ENCODE measurements at regions not wholly inside any gene's neighbourhood (a gene's known extent, or its start where the extent isn't known, plus 50 kb on each side); places are given as distances from the start of the nearest gene placed in this dataset.

DNA sequence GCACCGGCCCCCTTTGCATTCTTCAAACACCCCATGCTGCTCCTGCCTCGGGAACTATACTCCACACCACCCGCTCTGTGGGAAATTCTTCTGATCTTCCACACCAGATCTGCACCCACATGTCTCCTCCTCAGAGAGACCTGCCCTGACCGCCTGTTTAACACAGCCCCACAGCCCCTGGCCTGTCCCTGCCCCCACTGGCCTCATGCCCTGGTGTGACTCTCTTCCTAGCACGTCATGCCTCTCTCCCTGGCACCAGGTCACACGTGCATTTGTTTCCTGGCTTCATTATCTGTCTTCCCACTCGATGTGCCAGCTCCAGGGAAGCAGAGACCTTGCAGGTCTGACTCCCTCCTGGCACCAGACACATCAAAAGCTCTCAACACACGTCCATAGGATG, 79.6 kb downstream of the ANKRD60 start:
- WGBS, 3 donors = 50 to 59% (median 52%) methylated on average over 8 of the region's 8 CpGs
- Histone ChIP-seq H3K27ac (ENCODE audit: low read depth in 1 of 3, low read length in 2 of 3) (no peak overlapping the region), H3K4me3 (ENCODE audit: low read depth in 1 of 3, low read length in 3 of 3) (no peak overlapping the region), H3K36me3 (ENCODE audit: control insufficient read depth in 3 of 3, insufficient read depth in 2 of 3, low read depth in 1 of 3, low read length in 3 of 3) (no peaks in the 10 kb centered on the region), H3K4me1 (ENCODE audit: control insufficient read depth in 3 of 3, insufficient read depth in 2 of 3, low read depth in 1 of 3, low read length in 2 of 3) (no peaks in the 10 kb centered on the region), H3K27me3 (ENCODE audit: control insufficient read depth in 3 of 3, insufficient read depth in 3 of 3, low read length in 3 of 3) (peaks cover 0 to 16% (median 9%) of the 10 kb centered on the region in 3 donors), H3K9me3 (ENCODE audit: control insufficient read depth in 2 of 2, insufficient read depth in 1 of 2, low read depth in 1 of 2, low read length in 1 of 2) (no peaks in the 10 kb centered on the region)
- DNase-seq (no peak), FAIRE-seq (no peak)

DNA sequence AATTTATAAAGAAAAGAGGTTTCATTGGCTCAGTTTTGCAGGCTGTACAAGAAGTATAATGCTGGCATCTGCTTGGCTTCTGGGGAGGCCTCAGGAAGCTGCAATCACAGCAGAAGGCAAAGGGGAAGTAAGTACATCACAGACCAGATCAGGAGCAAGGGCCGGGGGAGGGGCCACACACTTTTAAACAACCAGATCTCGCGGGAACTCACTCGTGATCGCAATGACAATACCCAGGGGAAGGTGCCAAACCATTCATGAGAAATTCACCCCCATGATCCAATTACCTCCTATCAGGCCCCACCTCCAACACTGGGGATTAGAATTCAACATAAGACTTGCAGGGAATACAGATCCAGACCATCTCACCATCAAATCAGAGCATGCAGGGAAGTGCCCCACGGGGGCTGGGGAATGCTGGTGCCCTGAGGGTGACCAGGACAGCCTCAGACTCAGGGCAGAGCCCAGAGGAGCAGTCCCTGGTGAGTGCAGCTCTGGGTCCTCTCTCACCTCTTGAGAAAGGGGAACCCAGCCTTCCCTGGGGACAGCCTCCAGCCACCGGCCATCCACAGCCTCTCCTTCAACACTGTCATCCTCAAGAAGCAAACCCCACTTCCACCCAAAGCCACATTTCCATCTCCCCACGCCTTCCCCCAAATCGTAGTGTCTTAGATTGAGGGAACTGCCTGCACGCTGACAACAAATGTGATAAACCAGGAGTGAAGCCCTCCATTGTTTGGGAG, 80.7 kb downstream of the ANKRD60 start:
- FAIRE-seq (no peak), DNase-seq (no peak)
- Histone ChIP-seq H3K27ac (ENCODE audit: low read depth in 1 of 3, low read length in 2 of 3) (no peak overlapping the region), H3K36me3 (ENCODE audit: control insufficient read depth in 3 of 3, insufficient read depth in 2 of 3, low read depth in 1 of 3, low read length in 3 of 3) (no peaks in the 10 kb centered on the region), H3K9me3 (ENCODE audit: control insufficient read depth in 2 of 2, insufficient read depth in 1 of 2, low read depth in 1 of 2, low read length in 1 of 2) (no peaks in the 10 kb centered on the region), H3K4me1 (ENCODE audit: control insufficient read depth in 3 of 3, insufficient read depth in 2 of 3, low read depth in 1 of 3, low read length in 2 of 3) (no peaks in the 10 kb centered on the region), H3K27me3 (ENCODE audit: control insufficient read depth in 3 of 3, insufficient read depth in 3 of 3, low read length in 3 of 3) (peaks cover 0 to 14% (median 9%) of the 10 kb centered on the region in 3 donors), H3K4me3 (ENCODE audit: low read depth in 1 of 3, low read length in 3 of 3) (no peak overlapping the region)
- 75 to 80% (median 75%) methylated on average over 10 of the region's 10 CpGs for WGBS, 3 donors

DNA sequence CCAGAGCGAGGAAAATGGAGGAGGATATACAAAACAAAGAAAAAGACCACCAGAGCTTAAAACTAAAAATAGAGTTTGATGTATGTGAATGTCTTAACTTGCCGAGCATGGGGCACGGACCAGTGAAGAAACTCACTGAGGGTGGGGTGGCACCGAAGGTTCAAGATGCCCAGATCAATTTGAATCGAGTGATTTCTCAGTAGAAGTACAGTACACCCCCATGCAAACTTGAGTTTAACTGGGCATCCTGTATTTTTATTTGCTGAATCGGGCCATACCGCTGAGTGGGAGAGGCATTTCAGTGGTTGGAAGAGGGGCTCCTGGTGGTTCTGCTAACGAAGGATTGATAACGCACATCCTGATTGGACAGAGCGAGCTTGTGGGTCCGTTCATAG, 81.7 kb downstream of the ANKRD60 start:
- Histone ChIP-seq H3K36me3 (ENCODE audit: control insufficient read depth in 3 of 3, insufficient read depth in 2 of 3, low read depth in 1 of 3, low read length in 3 of 3) (no peaks in the 10 kb centered on the region), H3K4me1 (ENCODE audit: control insufficient read depth in 3 of 3, insufficient read depth in 2 of 3, low read depth in 1 of 3, low read length in 2 of 3) (no peaks in the 10 kb centered on the region), H3K9me3 (ENCODE audit: control insufficient read depth in 2 of 2, insufficient read depth in 1 of 2, low read depth in 1 of 2, low read length in 1 of 2) (no peaks in the 10 kb centered on the region), H3K27me3 (ENCODE audit: control insufficient read depth in 3 of 3, insufficient read depth in 3 of 3, low read length in 3 of 3) (peaks cover 0 to 16% (median 9%) of the 10 kb centered on the region in 3 donors), H3K4me3 (ENCODE audit: low read depth in 1 of 3, low read length in 3 of 3) (no peak overlapping the region), H3K27ac (ENCODE audit: low read depth in 1 of 3, low read length in 2 of 3) (no peak overlapping the region)
- DNase-seq = no peak
- FAIRE-seq = no peak
- WGBS, 3 donors = 87 to 90% (median 90%) methylated on average over 11 of the region's 11 CpGs

DNA sequence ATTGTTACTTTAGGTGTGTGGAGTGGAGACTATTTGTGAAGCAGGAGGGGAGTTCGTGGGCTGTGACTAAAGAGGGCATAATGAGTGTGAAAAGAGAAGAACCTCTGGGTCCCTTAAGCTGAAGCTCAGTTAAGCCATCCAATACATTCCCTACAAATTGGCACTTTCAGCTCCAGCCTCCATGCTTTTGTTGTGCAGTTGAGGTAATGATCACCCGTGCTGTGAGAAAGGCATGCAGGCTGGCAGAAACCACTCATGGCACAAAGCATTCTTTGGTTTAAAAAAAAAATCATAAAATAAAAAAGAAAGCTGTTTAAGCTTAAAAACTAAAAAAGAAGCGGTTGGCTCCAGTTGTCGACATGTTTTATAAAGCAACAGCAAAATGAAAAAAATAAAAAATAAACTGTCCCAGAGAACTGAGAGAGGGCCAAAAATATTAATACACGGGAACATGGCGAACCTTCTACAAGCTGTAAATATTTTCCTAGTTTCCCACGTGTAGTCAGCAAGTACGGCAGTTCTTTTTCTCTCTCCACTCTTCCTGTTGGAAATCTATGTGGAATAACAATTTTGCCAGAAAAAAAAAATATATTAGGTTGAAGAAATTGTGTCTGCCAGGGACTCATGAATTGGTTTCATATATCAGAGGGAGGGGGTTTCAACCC, 82.2 kb downstream of the ANKRD60 start:
- Histone ChIP-seq H3K4me1 (ENCODE audit: control insufficient read depth in 3 of 3, insufficient read depth in 2 of 3, low read depth in 1 of 3, low read length in 2 of 3) (no peaks in the 10 kb centered on the region), H3K36me3 (ENCODE audit: control insufficient read depth in 3 of 3, insufficient read depth in 2 of 3, low read depth in 1 of 3, low read length in 3 of 3) (no peaks in the 10 kb centered on the region), H3K27ac (ENCODE audit: low read depth in 1 of 3, low read length in 2 of 3) (no peak overlapping the region), H3K9me3 (ENCODE audit: control insufficient read depth in 2 of 2, insufficient read depth in 1 of 2, low read depth in 1 of 2, low read length in 1 of 2) (no peaks in the 10 kb centered on the region), H3K27me3 (ENCODE audit: control insufficient read depth in 3 of 3, insufficient read depth in 3 of 3, low read length in 3 of 3) (peaks cover 0 to 16% (median 9%) of the 10 kb centered on the region in 3 donors), H3K4me3 (ENCODE audit: low read depth in 1 of 3, low read length in 3 of 3) (no peak overlapping the region)
- DNase-seq (no peak), FAIRE-seq (no peak)
- 59 to 76% (median 71%) methylated on average over 8 of the region's 8 CpGs for WGBS, 3 donors

DNA sequence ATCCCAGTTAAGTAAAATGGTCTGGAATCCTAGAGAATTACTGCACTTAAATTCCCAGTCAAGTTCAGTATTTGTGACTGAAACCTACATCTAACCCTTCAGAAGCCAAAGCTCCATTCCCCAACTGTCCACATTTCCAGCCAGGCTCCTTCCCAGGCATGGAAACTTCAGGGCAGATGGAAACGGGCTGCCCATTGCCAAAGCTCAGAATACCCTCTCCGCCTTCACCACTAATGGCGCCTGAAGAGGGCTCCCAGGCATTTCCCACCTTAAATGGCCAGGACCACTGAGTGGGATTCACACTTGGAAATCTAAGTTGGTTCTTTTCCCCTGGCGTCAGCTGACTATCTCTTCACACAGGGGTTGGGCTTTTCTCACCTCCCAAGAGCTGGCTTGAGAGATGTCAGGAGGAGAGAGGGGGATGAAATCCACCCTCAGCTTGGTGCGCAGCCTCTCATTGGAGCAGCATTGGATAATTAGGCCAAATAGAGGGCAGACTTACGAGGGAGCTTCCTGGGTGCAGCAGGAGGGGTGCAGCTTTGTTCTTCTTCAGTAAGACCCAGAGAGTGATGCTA, 82.9 kb downstream of the ANKRD60 start:
- peaks cover 0 to 11% (median 6%) of the 10 kb centered on the region in 3 donors for H3K27me3 ChIP-seq (ENCODE audit: control insufficient read depth in 3 of 3, insufficient read depth in 3 of 3, low read length in 3 of 3)
- H3K4me1 ChIP-seq (ENCODE audit: control insufficient read depth in 3 of 3, insufficient read depth in 2 of 3, low read depth in 1 of 3, low read length in 2 of 3) = no peaks in the 10 kb centered on the region
- no peak overlapping the region for H3K27ac ChIP-seq (ENCODE audit: low read depth in 1 of 3, low read length in 2 of 3)
- FAIRE-seq (no peak), DNase-seq (no peak)
- H3K9me3 ChIP-seq (ENCODE audit: control insufficient read depth in 2 of 2, insufficient read depth in 1 of 2, low read depth in 1 of 2, low read length in 1 of 2) = no peaks in the 10 kb centered on the region
- WGBS, 3 donors = 66 to 77% (median 69%) methylated on average over 6 of the region's 6 CpGs
- H3K4me3 ChIP-seq (ENCODE audit: low read depth in 1 of 3, low read length in 3 of 3) = no peak overlapping the region
- no peaks in the 10 kb centered on the region for H3K36me3 ChIP-seq (ENCODE audit: control insufficient read depth in 3 of 3, insufficient read depth in 2 of 3, low read depth in 1 of 3, low read length in 3 of 3)

DNA sequence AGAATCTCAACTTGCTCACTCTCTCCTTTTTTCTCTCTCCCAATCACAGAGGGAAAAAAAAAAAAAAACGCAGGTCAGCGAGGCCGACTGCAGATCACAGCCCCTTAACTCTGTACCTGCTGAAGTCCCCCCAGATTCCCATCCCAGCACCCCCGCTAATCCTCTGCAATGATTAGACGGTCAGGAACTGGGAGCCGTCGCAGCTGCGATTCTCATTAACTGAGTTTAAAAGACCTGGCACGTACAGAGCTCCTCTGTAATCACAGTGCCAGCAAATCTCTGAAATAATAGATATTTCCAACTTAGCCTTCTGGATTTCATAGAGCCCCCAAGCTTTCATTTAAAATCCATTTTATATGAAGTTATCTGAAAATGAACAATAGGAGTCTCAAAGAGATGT, 84.4 kb downstream of the ANKRD60 start:
- Histone ChIP-seq H3K4me3 (ENCODE audit: low read depth in 1 of 3, low read length in 3 of 3) (no peak overlapping the region), H3K36me3 (ENCODE audit: control insufficient read depth in 3 of 3, insufficient read depth in 2 of 3, low read depth in 1 of 3, low read length in 3 of 3) (no peaks in the 10 kb centered on the region), H3K9me3 (ENCODE audit: control insufficient read depth in 2 of 2, insufficient read depth in 1 of 2, low read depth in 1 of 2, low read length in 1 of 2) (no peaks in the 10 kb centered on the region), H3K27ac (ENCODE audit: low read depth in 1 of 3, low read length in 2 of 3) (no peak overlapping the region), H3K27me3 (ENCODE audit: control insufficient read depth in 3 of 3, insufficient read depth in 3 of 3, low read length in 3 of 3) (peaks cover 0 to 5% (median 4%) of the 10 kb centered on the region in 3 donors), H3K4me1 (ENCODE audit: control insufficient read depth in 3 of 3, insufficient read depth in 2 of 3, low read depth in 1 of 3, low read length in 2 of 3) (no peaks in the 10 kb centered on the region)
- FAIRE-seq (no peak), DNase-seq (no peak)
- WGBS, 3 donors = 76 to 93% (median 88%) methylated on average over 9 of the region's 9 CpGs

DNA sequence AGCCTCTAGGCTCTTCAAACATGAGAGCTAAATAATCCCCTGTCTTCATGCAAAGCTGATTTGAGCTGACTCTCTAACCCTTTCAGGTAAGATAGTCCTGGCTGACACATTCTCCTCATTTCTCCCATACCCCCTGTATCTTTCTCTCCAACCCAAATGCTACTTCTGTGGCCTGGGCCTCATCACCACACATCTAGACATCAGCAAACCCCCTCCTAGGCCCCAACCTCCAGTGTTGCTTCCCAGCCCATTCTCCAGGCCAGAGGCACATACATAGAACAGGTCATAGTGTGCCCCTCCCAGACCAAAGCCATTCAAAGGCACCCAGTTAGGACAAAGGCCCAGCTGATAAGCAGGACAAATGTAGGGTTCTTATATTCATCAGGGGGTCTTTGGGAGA, 84.9 kb downstream of the ANKRD60 start:
- Histone ChIP-seq H3K27ac (ENCODE audit: low read depth in 1 of 3, low read length in 2 of 3) (no peak overlapping the region), H3K9me3 (ENCODE audit: control insufficient read depth in 2 of 2, insufficient read depth in 1 of 2, low read depth in 1 of 2, low read length in 1 of 2) (no peaks in the 10 kb centered on the region), H3K36me3 (ENCODE audit: control insufficient read depth in 3 of 3, insufficient read depth in 2 of 3, low read depth in 1 of 3, low read length in 3 of 3) (no peaks in the 10 kb centered on the region), H3K27me3 (ENCODE audit: control insufficient read depth in 3 of 3, insufficient read depth in 3 of 3, low read length in 3 of 3) (peaks cover 0 to 5% (median 4%) of the 10 kb centered on the region in 3 donors), H3K4me1 (ENCODE audit: control insufficient read depth in 3 of 3, insufficient read depth in 2 of 3, low read depth in 1 of 3, low read length in 2 of 3) (no peaks in the 10 kb centered on the region), H3K4me3 (ENCODE audit: low read depth in 1 of 3, low read length in 3 of 3) (no peak overlapping the region)
- DNase-seq = no peak
- no peak for FAIRE-seq

DNA sequence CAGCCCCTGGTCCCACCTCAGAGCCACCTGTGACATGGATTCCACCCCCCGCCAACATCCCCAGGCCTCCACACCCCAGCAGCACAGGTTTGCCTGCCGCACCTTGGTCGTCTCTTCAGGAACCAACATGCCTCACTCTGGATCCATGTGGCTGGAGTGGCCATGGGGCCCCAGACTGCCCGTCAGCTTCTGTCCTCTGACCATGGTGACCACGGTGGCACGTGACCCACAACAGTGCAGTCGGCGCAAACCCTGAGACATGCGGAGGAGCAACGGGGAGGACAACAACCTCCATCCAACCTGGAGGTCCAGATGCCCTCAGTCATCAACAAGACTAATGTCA, 85.6 kb downstream of the ANKRD60 start:
- peaks cover 0 to 2% (median under 1%) of the 10 kb centered on the region in 3 donors for H3K27me3 ChIP-seq (ENCODE audit: control insufficient read depth in 3 of 3, insufficient read depth in 3 of 3, low read length in 3 of 3)
- no peak overlapping the region for H3K4me3 ChIP-seq (ENCODE audit: low read depth in 1 of 3, low read length in 3 of 3)
- no peaks in the 10 kb centered on the region for H3K36me3 ChIP-seq (ENCODE audit: control insufficient read depth in 3 of 3, insufficient read depth in 2 of 3, low read depth in 1 of 3, low read length in 3 of 3)
- H3K4me1 ChIP-seq (ENCODE audit: control insufficient read depth in 3 of 3, insufficient read depth in 2 of 3, low read depth in 1 of 3, low read length in 2 of 3) = no peaks in the 10 kb centered on the region
- H3K27ac ChIP-seq (ENCODE audit: low read depth in 1 of 3, low read length in 2 of 3) = no peak overlapping the region
- no peaks in the 10 kb centered on the region for H3K9me3 ChIP-seq (ENCODE audit: control insufficient read depth in 2 of 2, insufficient read depth in 1 of 2, low read depth in 1 of 2, low read length in 1 of 2)
- no peak for DNase-seq
- no peak for FAIRE-seq
- 93 to 95% (median 94%) methylated on average over 10 of the region's 10 CpGs for WGBS, 3 donors

All from small intestine (tissue), 7 donors.